22Rv1 (cell line): ENCODE measurements at regions not wholly inside any gene's neighbourhood (a gene's known extent, or its start where the extent isn't known, plus 50 kb on each side); places are given as distances from the start of the nearest gene placed in this dataset.

Experiments
- CTCF ChIP-seq: fragments of 450-650 bp; IDR thresholded peaks from 2 replicates; pipeline ENCODE4 v1.5.1; 2017; ENCODE audit warnings: mild to moderate bottlenecking
- ZFX ChIP-seq: fragments of 450-650 bp; IDR thresholded peaks from 2 replicates; pipeline ENCODE4 v1.6.1; 2017; ENCODE audit warnings: antibody characterized with exemption, borderline replicate concordance

GRCh38 chrX:10922835-10923234 lies 188.3 kb upstream of the HCCS start:
- TF ChIP-seq CTCF = no peak
- TF ChIP-seq ZFX = no peak
